B cell (primary cell): ENCODE measurements at regions not wholly inside any gene's neighbourhood (a gene's known extent, or its start where the extent isn't known, plus 50 kb on each side); places are given as distances from the start of the nearest gene placed in this dataset.

Experiments
- ATAC-seq: fragments of 200-7000 bp; cut with Tn5 transposase; one replicate; pipeline ENCODE4 v1.10.0; 2021; ENCODE audit warnings: low read depth, mild to moderate bottlenecking, moderate number of reproducible peaks, moderate library complexity
- CTCF ChIA-PET: fragments of 350-600 bp; sonication (Branson Sonifier 250); formaldehyde crosslinking; loops from one replicate; lab custom pipeline; 2021; ENCODE audit warnings: antibody characterized with exemption, inconsistent platforms; lab: Charles Lee
- POLR2A ChIA-PET: fragments of 350-600 bp; sonication (Branson Sonifier 250); formaldehyde crosslinking; loops from one replicate; lab custom pipeline; 2021; ENCODE audit warnings: antibody characterized with exemption; lab: Charles Lee
- DNase-seq: peaks from one replicate; pipeline ENCODE4 v3.0.0; 2013
- H2AFZ ChIP-seq: 2 replicates; pipeline ENCODE4 v1.6.1; 2012; ENCODE audit warnings: mild to moderate bottlenecking, low read depth, low read length; ENCODE audit not compliant: insufficient read depth, poor library complexity, severe bottlenecking
- H3K27ac ChIP-seq, 2 donors: 1 replicate in 1 of 2; 2 replicates in 1 of 2; pipeline ENCODE4 v1.5.1; 2012 to 2013; ENCODE audit warnings: low read length in 2 of 2, mild to moderate bottlenecking in 2 of 2, moderate library complexity in 1 of 2
- H3K27me3 ChIP-seq, 4 experiments: fragments of 200-600 bp in 1 of 4; sonication (generic) in 1 of 4; replicated peaks in 1 of 4; 1 replicate in 2 of 4; 2 replicates in 2 of 4; pipeline versions ENCODE4 v1.6.1 to v1.7.0; 2013 to 2016; ENCODE audit warnings: low read length in 3 of 4, mild to moderate bottlenecking in 2 of 4, mixed read lengths in 1 of 4, moderate library complexity in 1 of 4; ENCODE audit not compliant: insufficient read depth in 4 of 4, control insufficient read depth in 3 of 4; ENCODE audit errors: control extremely low read depth in 1 of 4
- H3K36me3 ChIP-seq, 2 experiments: replicated peaks in 1 of 2; 1 replicate in 1 of 2; 2 replicates in 1 of 2; pipeline versions ENCODE4 v1.6.1 to v1.7.1; 2013; ENCODE audit warnings: low read length in 1 of 2; ENCODE audit not compliant: insufficient read depth in 2 of 2, control insufficient read depth in 1 of 2; ENCODE audit errors: control extremely low read depth in 1 of 2, extremely low read depth in 1 of 2
- H3K4me1 ChIP-seq, 2 donors: fragments of 200-600 bp in 1 of 2; sonication (generic) in 1 of 2; 1 replicate in 1 of 2; 2 replicates in 1 of 2; pipeline versions ENCODE4 v1.5.1 to v1.6.1; 2013 to 2017; ENCODE audit warnings: low read length in 2 of 2; ENCODE audit not compliant: control insufficient read depth in 2 of 2, insufficient read depth in 2 of 2
- H3K4me2 ChIP-seq: replicated peaks from 2 replicates; pipeline ENCODE3; 2012; ENCODE audit warnings: mild to moderate bottlenecking, low read depth, low read length; ENCODE audit not compliant: poor library complexity, severe bottlenecking
- H3K4me3 ChIP-seq, 5 experiments: fragments of 200-600 bp in 1 of 5; sonication (generic) in 1 of 5; 1 replicate in 3 of 5; 2 replicates in 2 of 5; pipeline versions ENCODE4 v1.5.1 to v1.7.0; 2011 to 2016; ENCODE audit warnings: low read length in 4 of 5, mild to moderate bottlenecking in 4 of 5, low read depth in 2 of 5, control low read depth in 1 of 5, moderate library complexity in 1 of 5; ENCODE audit not compliant: insufficient read depth in 1 of 5; ENCODE audit errors: control extremely low read depth in 1 of 5, extremely low read depth in 1 of 5
- H3K79me2 ChIP-seq: fragments of 200-600 bp; sonication (generic); one replicate; pipeline ENCODE4 v1.6.0; 2016; ENCODE audit warnings: low read length; ENCODE audit not compliant: control insufficient read depth, insufficient read depth
- H3K9ac ChIP-seq: fragments of 200-600 bp; sonication (generic); 2 replicates; pipeline ENCODE4 v1.6.1; 2017; ENCODE audit warnings: mild to moderate bottlenecking, low read length, moderate library complexity
- H3K9me3 ChIP-seq, 3 donors: one replicate each; pipeline versions ENCODE4 v1.6.1 to v1.7.1; 2013; ENCODE audit warnings: low read length in 2 of 3; ENCODE audit not compliant: control insufficient read depth in 2 of 3, insufficient read depth in 1 of 3; ENCODE audit errors: control extremely low read depth in 1 of 3
- H4K20me1 ChIP-seq: 2 replicates; pipeline ENCODE4 v1.6.0; 2012; ENCODE audit warnings: mild to moderate bottlenecking, low read length; ENCODE audit not compliant: insufficient read depth, control insufficient read depth, poor library complexity, severe bottlenecking
- H3K27ac Mint-ChIP-seq: one replicate; pipeline ENCODE4 v1.8.0; 2021; ENCODE audit warnings: mixed read lengths
- H3K27me3 Mint-ChIP-seq: one replicate; pipeline ENCODE4 v1.8.0; 2021; ENCODE audit warnings: mixed read lengths
- H3K4me1 Mint-ChIP-seq: one replicate; pipeline ENCODE4 v1.8.0; 2021; ENCODE audit warnings: mixed read lengths
- H3K4me3 Mint-ChIP-seq: one replicate; pipeline ENCODE4 v1.8.0; 2021; ENCODE audit warnings: mixed read lengths
- H3K9me3 Mint-ChIP-seq: one replicate; pipeline ENCODE4 v1.8.0; 2022; ENCODE audit warnings: mixed read lengths; ENCODE audit not compliant: insufficient read depth
- CTCF ChIP-seq: fragments of 200-600 bp; IDR thresholded peaks from one replicate; pipeline ENCODE4 v1.8.0; 2022; ENCODE audit warnings: antibody characterized with exemption, mild to moderate bottlenecking
- EZH2 ChIP-seq: IDR thresholded peaks from 2 replicates; pipeline ENCODE4 v1.6.1; 2012; ENCODE audit warnings: borderline replicate concordance, low read depth, mild to moderate bottlenecking, moderate library complexity, low read length; ENCODE audit not compliant: insufficient read depth, poor library complexity, severe bottlenecking
- WGBS: methylation state at CpG from one replicate; pipeline ENCODE4 v1.1.5; 2013; ENCODE audit warnings: missing lambda C conversion rate; ENCODE audit not compliant: insufficient coverage; 5-methylcytosine and 5-hydroxymethylcytosine counted together
- intact Hi-C: fragments of 100-400 bp; cut with micrococcal nuclease; formaldehyde crosslinking; loops from one replicate; pipeline ENCODE4 v1.10.0; 2022

GRCh38 chr4:3675251-3676115, 90.7 kb upstream of the ADRA2C start:
- H3K9ac ChIP-seq: no peak overlapping the region
- intact Hi-C loops: no loop called here
- no peak overlapping the region for H3K27ac ChIP-seq
- ATAC-seq (no peak), DNase-seq (no peak)
- Mint-ChIP-seq H3K27me3 (peaks cover 12% of the 10 kb centered on the region), H3K4me3 (no peak overlapping the region), H3K9me3 (peaks cover 3% of the 10 kb centered on the region), H3K4me1 (no peaks in the 10 kb centered on the region), H3K27ac (no peak overlapping the region)
- H3K4me3 ChIP-seq: no peak overlapping the region
- H2AFZ ChIP-seq: no peak overlapping the region
- no peak for TF ChIP-seq EZH2
- no peak for TF ChIP-seq CTCF
- peaks cover 0 to 8% (median 0%) of the 10 kb centered on the region in 4 experiments for H3K27me3 ChIP-seq
- CTCF ChIA-PET: no interaction called here
- H3K4me1 ChIP-seq: no peaks in the 10 kb centered on the region
- H3K4me2 ChIP-seq: no peak overlapping the region
- no peaks in the 10 kb centered on the region for H3K36me3 ChIP-seq
- H4K20me1 ChIP-seq: no peaks in the 10 kb centered on the region
- 79% methylated on average over 32 of the region's 32 CpGs for WGBS
- peaks cover 0 to 23% (median 0%) of the 10 kb centered on the region in 3 donors for H3K9me3 ChIP-seq
- POLR2A ChIA-PET: no interaction called here
- H3K79me2 ChIP-seq: no peaks in the 10 kb centered on the region

DNA sequence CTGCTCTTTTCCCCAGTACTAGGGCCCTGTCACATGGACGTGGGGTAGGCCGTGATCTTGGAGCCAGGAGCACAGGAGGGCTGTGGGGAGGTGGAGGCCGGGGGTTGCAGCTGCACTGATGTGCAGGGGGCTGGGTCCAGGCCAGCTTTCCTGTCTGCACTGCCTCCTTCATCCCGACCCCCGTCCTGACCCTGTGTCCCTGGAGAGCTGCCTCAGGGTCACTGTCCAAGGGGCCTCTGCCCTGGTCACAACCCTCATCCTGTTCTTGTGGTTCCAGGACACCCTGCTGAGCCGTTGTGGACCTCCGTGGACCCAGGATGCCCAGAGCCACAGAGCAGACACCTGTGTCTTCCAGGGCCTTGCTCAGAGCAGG, 91.7 kb upstream of the ADRA2C start:
- Mint-ChIP-seq H3K4me3 (no peak overlapping the region), H3K9me3 (peaks cover 3% of the 10 kb centered on the region), H3K27ac (no peak overlapping the region), H3K4me1 (no peaks in the 10 kb centered on the region), H3K27me3 (peaks cover 19% of the 10 kb centered on the region)
- Histone ChIP-seq H3K9me3 (peaks cover 0 to 26% (median 0%) of the 10 kb centered on the region in 3 donors), H4K20me1 (no peaks in the 10 kb centered on the region), H3K4me2 (no peak overlapping the region), H3K27ac (no peak overlapping the region), H3K79me2 (no peaks in the 10 kb centered on the region), H3K36me3 (no peaks in the 10 kb centered on the region), H3K9ac (no peak overlapping the region), H3K27me3 (peaks cover 0 to 8% (median 0%) of the 10 kb centered on the region in 4 experiments), H2AFZ (no peak overlapping the region), H3K4me1 (no peaks in the 10 kb centered on the region), H3K4me3 (no peak overlapping the region)
- 49% methylated on average over 7 of the region's 7 CpGs for WGBS
- POLR2A ChIA-PET: no interaction called here
- ATAC-seq (no peak), DNase-seq (no peak)
- CTCF ChIA-PET: no interaction called here
- TF ChIP-seq EZH2 (no peak), CTCF (no peak)
- intact Hi-C loops: no loop called here
